KG1 (cell line): ENCODE measurements at regions not wholly inside any gene's neighbourhood (a gene's known extent, or its start where the extent isn't known, plus 50 kb on each side); places are given as distances from the start of the nearest gene placed in this dataset.

Experiments
- DNase-seq: peaks from one replicate; lab custom pipeline; 2025; lab: John Stamatoyannopoulos, UW

- peak; percentile 26 for DNase-seq
Observed at GRCh38 chr3:127483902-127484591, 106.5 kb downstream of the TPRA1 start.

- no peak for DNase-seq
Observed at GRCh38 chr3:127483005-127483641, 107.4 kb downstream of the TPRA1 start.

- no peak for DNase-seq
Observed at GRCh38 chr3:127482216-127483004, 108.1 kb downstream of the TPRA1 start.

GRCh38 chr3:127480196-127480954 lies 110.2 kb downstream of the TPRA1 start:
- no peak for DNase-seq

GRCh38 chr3:127479449-127479848 lies 111.1 kb downstream of the TPRA1 start:
- DNase-seq = no peak

GRCh38 chr3:127478922-127479321 lies 111.6 kb downstream of the TPRA1 start:
- no peak for DNase-seq

- no peak for DNase-seq
Observed at GRCh38 chr3:127477396-127477795, 113.1 kb downstream of the TPRA1 start.

- DNase-seq = no peak
Observed at GRCh38 chr3:127476936-127477335, 113.6 kb downstream of the TPRA1 start.

GRCh38 chr3:127475975-127476705 lies 114.4 kb downstream of the TPRA1 start:
- DNase-seq = no peak

GRCh38 chr3:127475391-127475790 lies 115.1 kb downstream of the TPRA1 start:
- DNase-seq = no peak

- DNase-seq = no peak
Observed at GRCh38 chr3:127473244-127474024, 117.1 kb downstream of the TPRA1 start.

GRCh38 chr3:127472506-127472905 lies 118.0 kb downstream of the TPRA1 start:
- DNase-seq = no peak

- no peak for DNase-seq
Observed at GRCh38 chr3:127471142-127471541, 119.4 kb downstream of the TPRA1 start.

- no peak for DNase-seq
Observed at GRCh38 chr3:127469760-127470159, 120.8 kb downstream of the TPRA1 start.

GRCh38 chr3:127467391-127467790 lies 123.1 kb downstream of the TPRA1 start:
- no peak for DNase-seq

- DNase-seq = no peak
Observed at GRCh38 chr3:127464642-127465041, 125.9 kb downstream of the TPRA1 start.

- DNase-seq = no peak
Observed at GRCh38 chr3:127462111-127462655, 128.3 kb downstream of the TPRA1 start.

GRCh38 chr3:127461286-127461910 lies 129.1 kb downstream of the TPRA1 start:
- DNase-seq = no peak

GRCh38 chr3:127459891-127460290 lies 130.6 kb downstream of the TPRA1 start:
- no peak for DNase-seq
